ENCODE measurements at regions not wholly inside any gene's neighbourhood (a gene's known extent, or its start where the extent isn't known, plus 50 kb on each side); places are given as distances from the start of the nearest gene placed in this dataset.

DNA sequence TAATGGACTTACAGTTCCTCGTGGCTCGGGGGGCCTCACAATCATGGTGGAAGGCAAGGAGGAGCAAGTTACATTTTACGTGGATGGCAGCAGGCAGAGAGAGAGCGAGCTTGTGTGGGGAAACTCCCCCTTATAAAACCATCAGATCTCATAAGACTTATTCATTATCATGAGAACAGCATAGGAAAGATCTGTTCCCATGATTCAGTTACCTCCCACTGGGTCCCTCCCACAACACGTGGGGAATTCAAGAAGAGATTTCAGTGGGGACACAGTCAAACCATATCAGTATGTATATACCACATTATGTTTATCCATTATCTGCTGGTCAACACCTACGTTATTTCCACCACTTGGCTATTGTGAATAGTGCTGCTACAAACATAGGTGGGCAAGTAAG is 352.3 kb upstream of the B3GALT2 start:
- BruUV-seq (replicated peaks) = no TSS peak
- H3K27me3 Mint-ChIP-seq (ENCODE audit: insufficient read depth, unreplicated experiment) = no peaks in the 10 kb centered on the region
- H3K9me3 Mint-ChIP-seq (ENCODE audit: unreplicated experiment) = no peaks in the 10 kb centered on the region
- CTCF ChIA-PET = no interaction called here
- no peak overlapping the region for H3K4me3 Mint-ChIP-seq (ENCODE audit: unreplicated experiment)
- TF ChIP-seq, protein P1, sequence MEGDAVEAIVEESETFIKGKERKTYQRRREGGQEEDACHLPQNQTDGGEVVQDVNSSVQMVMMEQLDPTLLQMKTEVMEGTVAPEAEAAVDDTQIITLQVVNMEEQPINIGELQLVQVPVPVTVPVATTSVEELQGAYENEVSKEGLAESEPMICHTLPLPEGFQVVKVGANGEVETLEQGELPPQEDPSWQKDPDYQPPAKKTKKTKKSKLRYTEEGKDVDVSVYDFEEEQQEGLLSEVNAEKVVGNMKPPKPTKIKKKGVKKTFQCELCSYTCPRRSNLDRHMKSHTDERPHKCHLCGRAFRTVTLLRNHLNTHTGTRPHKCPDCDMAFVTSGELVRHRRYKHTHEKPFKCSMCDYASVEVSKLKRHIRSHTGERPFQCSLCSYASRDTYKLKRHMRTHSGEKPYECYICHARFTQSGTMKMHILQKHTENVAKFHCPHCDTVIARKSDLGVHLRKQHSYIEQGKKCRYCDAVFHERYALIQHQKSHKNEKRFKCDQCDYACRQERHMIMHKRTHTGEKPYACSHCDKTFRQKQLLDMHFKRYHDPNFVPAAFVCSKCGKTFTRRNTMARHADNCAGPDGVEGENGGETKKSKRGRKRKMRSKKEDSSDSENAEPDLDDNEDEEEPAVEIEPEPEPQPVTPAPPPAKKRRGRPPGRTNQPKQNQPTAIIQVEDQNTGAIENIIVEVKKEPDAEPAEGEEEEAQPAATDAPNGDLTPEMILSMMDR (IDR thresholded peaks at IDR 0.05; ENCODE audit: unreplicated experiment) = no peak
- H3K4me1 Mint-ChIP-seq (ENCODE audit: insufficient read depth, unreplicated experiment) = no peaks in the 10 kb centered on the region
- no peaks in the 10 kb centered on the region for H3K36me3 Mint-ChIP-seq (ENCODE audit: insufficient read depth, unreplicated experiment)
- DNase-seq (ENCODE audit: unreplicated experiment) = no peak
- no peak overlapping the region for H3K27ac Mint-ChIP-seq (ENCODE audit: low read depth, unreplicated experiment)
- intact Hi-C loops (cut with micrococcal nuclease) = no loop called here
- POLR2A ChIA-PET = interaction anchor here (0.6 kb wide), 1 partner anchor 419 kb away, joined by 3 read pairs; no protein-coding TSS in a partner anchor

DNA sequence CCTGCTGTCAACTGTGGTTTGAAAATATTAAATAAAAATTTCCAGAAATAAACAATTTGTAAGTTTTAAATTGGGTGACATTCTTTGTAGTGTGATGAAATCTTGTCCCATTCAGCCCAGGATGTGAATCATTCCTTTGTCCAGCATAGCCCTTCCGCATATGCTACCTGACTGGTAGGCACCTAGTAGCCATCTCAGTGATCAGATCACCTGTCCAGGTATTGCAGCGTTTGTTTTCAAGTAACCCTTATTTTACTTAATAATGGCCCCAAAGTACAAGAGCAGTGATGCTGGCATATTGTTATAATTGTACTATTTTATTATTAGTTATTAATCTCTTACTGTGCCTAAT is 351.6 kb upstream of the B3GALT2 start:
- TF ChIP-seq, protein P1 (IDR thresholded peaks at IDR 0.05; ENCODE audit: unreplicated experiment) = no peak
- no peaks in the 10 kb centered on the region for H3K36me3 Mint-ChIP-seq (ENCODE audit: insufficient read depth, unreplicated experiment)
- ChIA-PET CTCF (no interaction called here), POLR2A (interaction anchor here (0.6 kb wide), 1 partner anchor 419 kb away, joined by 3 read pairs; no protein-coding TSS in a partner anchor)
- H3K27me3 Mint-ChIP-seq (ENCODE audit: insufficient read depth, unreplicated experiment) = no peaks in the 10 kb centered on the region
- no peaks in the 10 kb centered on the region for H3K9me3 Mint-ChIP-seq (ENCODE audit: unreplicated experiment)
- DNase-seq (ENCODE audit: unreplicated experiment) = peak; percentile 45
- H3K27ac Mint-ChIP-seq (ENCODE audit: low read depth, unreplicated experiment) = no peak overlapping the region
- no peak overlapping the region for H3K4me3 Mint-ChIP-seq (ENCODE audit: unreplicated experiment)
- BruUV-seq (replicated peaks) = no TSS peak
- intact Hi-C loops (cut with micrococcal nuclease) = no loop called here
- H3K4me1 Mint-ChIP-seq (ENCODE audit: insufficient read depth, unreplicated experiment) = no peaks in the 10 kb centered on the region

DNA sequence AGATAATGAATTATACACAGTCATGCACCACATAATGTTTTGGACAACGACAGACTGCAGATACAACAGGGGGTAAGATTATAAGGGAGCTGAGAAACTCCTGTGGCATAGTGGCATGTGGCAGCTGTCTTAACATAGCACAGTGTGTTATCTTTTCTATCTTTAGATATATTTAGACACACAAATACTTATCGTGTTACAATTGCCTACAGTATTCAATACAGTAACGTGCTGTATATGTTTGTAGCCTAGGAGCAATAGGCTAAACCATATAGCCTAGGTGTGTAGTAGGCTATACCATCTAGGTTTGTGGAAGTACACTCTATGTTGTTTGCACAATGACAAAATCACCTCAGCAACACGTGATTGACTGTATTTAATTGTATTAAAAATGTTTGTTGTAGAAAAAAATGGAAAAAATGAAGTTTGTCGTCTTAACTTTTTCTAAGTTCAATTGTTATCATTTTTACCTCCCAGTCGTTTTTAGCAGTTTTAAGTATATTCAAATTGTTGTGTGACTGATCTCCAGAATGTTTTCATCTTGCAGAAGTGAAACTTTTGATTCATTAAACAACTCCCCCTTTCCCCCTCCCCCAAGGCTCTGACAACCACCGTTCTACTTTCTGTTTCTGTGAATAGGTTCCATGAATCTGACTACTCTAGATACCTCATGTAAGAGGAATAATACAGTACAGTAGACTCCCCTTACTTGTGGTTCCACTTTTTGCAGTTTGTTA is 351.0 kb upstream of the B3GALT2 start:
- Mint-ChIP-seq H3K4me3 (ENCODE audit: unreplicated experiment) (no peak overlapping the region), H3K27me3 (ENCODE audit: insufficient read depth, unreplicated experiment) (no peaks in the 10 kb centered on the region), H3K27ac (ENCODE audit: low read depth, unreplicated experiment) (no peak overlapping the region), H3K4me1 (ENCODE audit: insufficient read depth, unreplicated experiment) (no peaks in the 10 kb centered on the region), H3K9me3 (ENCODE audit: unreplicated experiment) (no peaks in the 10 kb centered on the region), H3K36me3 (ENCODE audit: insufficient read depth, unreplicated experiment) (no peaks in the 10 kb centered on the region)
- TF ChIP-seq, protein P1 (IDR thresholded peaks at IDR 0.05; ENCODE audit: unreplicated experiment) = no peak
- no TSS peak for BruUV-seq (replicated peaks)
- intact Hi-C loops (cut with micrococcal nuclease) = no loop called here
- ChIA-PET CTCF (no interaction called here), POLR2A (no interaction called here)
- DNase-seq (ENCODE audit: unreplicated experiment) = no peak

DNA sequence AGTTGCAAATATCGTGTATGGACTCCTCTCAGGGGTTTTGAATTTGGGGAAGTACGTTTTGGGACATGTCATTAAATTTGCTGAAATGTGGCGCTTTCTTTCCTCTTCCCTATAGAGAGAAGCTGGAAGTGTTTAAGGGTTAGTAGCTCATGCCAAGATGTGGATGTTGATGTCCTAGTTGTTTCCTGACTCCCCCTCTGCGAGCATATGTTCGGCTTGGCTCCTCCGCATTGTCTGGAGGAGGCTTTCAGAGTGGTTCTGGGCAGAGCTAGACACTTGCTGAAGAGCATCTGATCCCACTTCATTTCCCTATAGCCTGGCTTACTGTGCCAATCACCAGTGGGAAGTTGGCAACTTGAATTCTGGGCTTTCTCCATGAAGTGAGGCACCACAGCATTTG is 347.4 kb upstream of the B3GALT2 start:
- H3K36me3 Mint-ChIP-seq (ENCODE audit: insufficient read depth, unreplicated experiment) = no peaks in the 10 kb centered on the region
- no peak overlapping the region for H3K27ac Mint-ChIP-seq (ENCODE audit: low read depth, unreplicated experiment)
- H3K27me3 Mint-ChIP-seq (ENCODE audit: insufficient read depth, unreplicated experiment) = no peaks in the 10 kb centered on the region
- no peak overlapping the region for H3K4me3 Mint-ChIP-seq (ENCODE audit: unreplicated experiment)
- TF ChIP-seq, protein P1 (IDR thresholded peaks at IDR 0.05; ENCODE audit: unreplicated experiment) = no peak
- ChIA-PET POLR2A (interaction anchor here (0.6 to 1.6 kb wide), 2 partner anchors 10 to 272 kb away, joined by 3 to 4 read pairs; no protein-coding TSS in a partner anchor), CTCF (interaction anchor here (0.7 kb wide), 1 partner anchor 1195 kb away, joined by 3 read pairs; no protein-coding TSS in a partner anchor)
- H3K4me1 Mint-ChIP-seq (ENCODE audit: insufficient read depth, unreplicated experiment) = no peaks in the 10 kb centered on the region
- intact Hi-C loops (cut with micrococcal nuclease) = no loop called here
- no peak for DNase-seq (ENCODE audit: unreplicated experiment)
- BruUV-seq (replicated peaks) = no TSS peak
- H3K9me3 Mint-ChIP-seq (ENCODE audit: unreplicated experiment) = no peaks in the 10 kb centered on the region
